ENCODE measurements at regions not wholly inside any gene's neighbourhood (a gene's known extent, or its start where the extent isn't known, plus 50 kb on each side); places are given as distances from the start of the nearest gene placed in this dataset.

DNA sequence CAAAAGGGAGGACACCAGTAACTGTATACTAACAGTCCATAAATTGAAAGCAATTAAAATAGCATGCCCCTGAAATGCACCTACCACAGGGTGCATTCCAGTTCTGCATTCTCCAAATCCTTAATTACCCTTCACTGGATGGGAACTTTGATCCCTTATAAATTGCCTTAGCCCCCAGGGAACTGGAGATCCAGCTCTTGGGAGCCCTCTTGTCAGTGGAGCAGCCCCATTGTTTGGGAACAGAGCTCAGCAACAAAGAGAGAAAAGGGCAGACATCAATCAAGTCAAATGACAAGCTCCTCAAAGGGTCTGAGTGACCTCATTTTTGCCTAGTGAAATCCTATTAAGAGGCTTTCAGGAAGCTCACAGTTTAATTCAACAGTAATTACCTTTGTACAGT, 472.6 kb downstream of the XPNPEP1 start:
- TF ChIP-seq EP300 (IDR thresholded peaks at IDR 0.05), result no peak
- TF ChIP-seq, protein P1, sequence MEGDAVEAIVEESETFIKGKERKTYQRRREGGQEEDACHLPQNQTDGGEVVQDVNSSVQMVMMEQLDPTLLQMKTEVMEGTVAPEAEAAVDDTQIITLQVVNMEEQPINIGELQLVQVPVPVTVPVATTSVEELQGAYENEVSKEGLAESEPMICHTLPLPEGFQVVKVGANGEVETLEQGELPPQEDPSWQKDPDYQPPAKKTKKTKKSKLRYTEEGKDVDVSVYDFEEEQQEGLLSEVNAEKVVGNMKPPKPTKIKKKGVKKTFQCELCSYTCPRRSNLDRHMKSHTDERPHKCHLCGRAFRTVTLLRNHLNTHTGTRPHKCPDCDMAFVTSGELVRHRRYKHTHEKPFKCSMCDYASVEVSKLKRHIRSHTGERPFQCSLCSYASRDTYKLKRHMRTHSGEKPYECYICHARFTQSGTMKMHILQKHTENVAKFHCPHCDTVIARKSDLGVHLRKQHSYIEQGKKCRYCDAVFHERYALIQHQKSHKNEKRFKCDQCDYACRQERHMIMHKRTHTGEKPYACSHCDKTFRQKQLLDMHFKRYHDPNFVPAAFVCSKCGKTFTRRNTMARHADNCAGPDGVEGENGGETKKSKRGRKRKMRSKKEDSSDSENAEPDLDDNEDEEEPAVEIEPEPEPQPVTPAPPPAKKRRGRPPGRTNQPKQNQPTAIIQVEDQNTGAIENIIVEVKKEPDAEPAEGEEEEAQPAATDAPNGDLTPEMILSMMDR (IDR thresholded peaks at IDR 0.05), result no peak
- no peak for TF ChIP-seq POLR2A (IDR thresholded peaks at IDR 0.05)
- TF ChIP-seq POLR2AphosphoS5 (IDR thresholded peaks at IDR 0.05), result no peak
